Activated T-helper 17 cell treated with anti-CD3 and anti-CD28 coated beads, Interleukin-2, amount 50 U/mL, for 72 hours (primary cell): ENCODE measurements at regions not wholly inside any gene's neighbourhood (a gene's known extent, or its start where the extent isn't known, plus 50 kb on each side); places are given as distances from the start of the nearest gene placed in this dataset.

Source experiments
- ATAC-seq: fragments of 150-1000 bp; cut with Tn5 transposase; replicated peaks from 2 replicates; pipeline ENCODE4 v1.10.0; 2021; ENCODE audit warnings: mild to moderate bottlenecking, moderate library complexity
- H3K27ac Mint-ChIP-seq: one replicate; pipeline ENCODE4 v1.8.0; 2022; ENCODE audit warnings: mixed read lengths
- H3K27me3 Mint-ChIP-seq: one replicate; pipeline ENCODE4 v1.8.0; 2022; ENCODE audit warnings: mixed read lengths
- H3K36me3 Mint-ChIP-seq: one replicate; pipeline ENCODE4 v1.8.0; 2022; ENCODE audit warnings: low read depth, mild to moderate bottlenecking, mixed read lengths
- H3K4me1 Mint-ChIP-seq: one replicate; pipeline ENCODE4 v1.8.0; 2022; ENCODE audit warnings: mixed read lengths
- H3K4me3 Mint-ChIP-seq: one replicate; pipeline ENCODE4 v1.8.0; 2022; ENCODE audit warnings: mild to moderate bottlenecking, mixed read lengths
- H3K9me3 Mint-ChIP-seq: one replicate; pipeline ENCODE4 v1.8.0; 2022; ENCODE audit warnings: mixed read lengths

GRCh38 chr3:1692428-1692827 is 406.2 kb upstream of the CNTN4 start:
- Mint-ChIP-seq H3K4me1 (no peaks in the 10 kb centered on the region), H3K9me3 (peaks cover 9% of the 10 kb centered on the region), H3K27me3 (no peaks in the 10 kb centered on the region), H3K4me3 (no peak overlapping the region), H3K27ac (no peak overlapping the region), H3K36me3 (no peaks in the 10 kb centered on the region)
- no peak for ATAC-seq

GRCh38 chr3:1693145-1693544 is 405.5 kb upstream of the CNTN4 start:
- H3K27ac Mint-ChIP-seq, result no peak overlapping the region
- ATAC-seq, result no peak
- H3K36me3 Mint-ChIP-seq, result no peaks in the 10 kb centered on the region
- H3K4me3 Mint-ChIP-seq, result no peak overlapping the region
- H3K4me1 Mint-ChIP-seq, result no peaks in the 10 kb centered on the region
- no peaks in the 10 kb centered on the region for H3K27me3 Mint-ChIP-seq
- peaks cover 9% of the 10 kb centered on the region for H3K9me3 Mint-ChIP-seq

GRCh38 chr3:1696669-1697275 is 401.9 kb upstream of the CNTN4 start:
- Mint-ChIP-seq H3K9me3 (peaks cover 4% of the 10 kb centered on the region), H3K36me3 (no peaks in the 10 kb centered on the region), H3K27me3 (no peaks in the 10 kb centered on the region), H3K4me3 (no peak overlapping the region), H3K27ac (no peak overlapping the region), H3K4me1 (no peaks in the 10 kb centered on the region)
- no peak for ATAC-seq

- Mint-ChIP-seq H3K4me1 (no peaks in the 10 kb centered on the region), H3K4me3 (no peak overlapping the region), H3K27ac (no peak overlapping the region), H3K36me3 (no peaks in the 10 kb centered on the region), H3K9me3 (no peaks in the 10 kb centered on the region), H3K27me3 (no peaks in the 10 kb centered on the region)
- ATAC-seq, result no peak
Observed at GRCh38 chr3:1699361-1699920, 399.2 kb upstream of the CNTN4 start.

GRCh38 chr3:1700650-1701049 is 398.0 kb upstream of the CNTN4 start:
- ATAC-seq, result no peak
- Mint-ChIP-seq H3K9me3 (no peaks in the 10 kb centered on the region), H3K36me3 (no peaks in the 10 kb centered on the region), H3K4me1 (no peaks in the 10 kb centered on the region), H3K4me3 (no peak overlapping the region), H3K27me3 (no peaks in the 10 kb centered on the region), H3K27ac (no peak overlapping the region)

GRCh38 chr3:1703169-1703568 is 395.5 kb upstream of the CNTN4 start:
- Mint-ChIP-seq H3K4me1 (no peaks in the 10 kb centered on the region), H3K9me3 (peaks cover 4% of the 10 kb centered on the region), H3K27ac (no peak overlapping the region), H3K36me3 (no peaks in the 10 kb centered on the region), H3K27me3 (no peaks in the 10 kb centered on the region), H3K4me3 (no peak overlapping the region)
- ATAC-seq, result no peak

GRCh38 chr3:1710663-1711062 is 388.0 kb upstream of the CNTN4 start:
- no peak overlapping the region for H3K4me3 Mint-ChIP-seq
- no peaks in the 10 kb centered on the region for H3K27me3 Mint-ChIP-seq
- no peak for ATAC-seq
- H3K36me3 Mint-ChIP-seq, result no peaks in the 10 kb centered on the region
- H3K27ac Mint-ChIP-seq, result no peak overlapping the region
- no peaks in the 10 kb centered on the region for H3K4me1 Mint-ChIP-seq
- peaks cover 7% of the 10 kb centered on the region for H3K9me3 Mint-ChIP-seq

GRCh38 chr3:1717524-1717923 is 381.1 kb upstream of the CNTN4 start:
- Mint-ChIP-seq H3K4me1 (no peaks in the 10 kb centered on the region), H3K4me3 (no peak overlapping the region), H3K27ac (no peak overlapping the region), H3K27me3 (no peaks in the 10 kb centered on the region), H3K9me3 (peaks cover 9% of the 10 kb centered on the region), H3K36me3 (no peaks in the 10 kb centered on the region)
- ATAC-seq, result no peak

GRCh38 chr3:1723726-1724125 is 374.9 kb upstream of the CNTN4 start:
- Mint-ChIP-seq H3K27me3 (no peaks in the 10 kb centered on the region), H3K36me3 (no peaks in the 10 kb centered on the region), H3K4me3 (no peak overlapping the region), H3K4me1 (no peaks in the 10 kb centered on the region), H3K27ac (no peak overlapping the region), H3K9me3 (peaks cover 10% of the 10 kb centered on the region)
- ATAC-seq, result no peak

- Mint-ChIP-seq H3K4me1 (no peaks in the 10 kb centered on the region), H3K27me3 (no peaks in the 10 kb centered on the region), H3K4me3 (no peak overlapping the region), H3K9me3 (peaks cover 11% of the 10 kb centered on the region), H3K27ac (no peak overlapping the region), H3K36me3 (no peaks in the 10 kb centered on the region)
- ATAC-seq, result no peak
Observed at GRCh38 chr3:1726741-1727140, 371.9 kb upstream of the CNTN4 start.

- no peaks in the 10 kb centered on the region for H3K36me3 Mint-ChIP-seq
- peaks cover 15% of the 10 kb centered on the region for H3K9me3 Mint-ChIP-seq
- H3K27ac Mint-ChIP-seq, result no peak overlapping the region
- no peaks in the 10 kb centered on the region for H3K27me3 Mint-ChIP-seq
- H3K4me3 Mint-ChIP-seq, result no peak overlapping the region
- no peaks in the 10 kb centered on the region for H3K4me1 Mint-ChIP-seq
- no peak for ATAC-seq
Observed at GRCh38 chr3:1727242-1727641, 371.4 kb upstream of the CNTN4 start.

- no peak for ATAC-seq
- no peaks in the 10 kb centered on the region for H3K27me3 Mint-ChIP-seq
- H3K4me3 Mint-ChIP-seq, result no peak overlapping the region
- H3K36me3 Mint-ChIP-seq, result no peaks in the 10 kb centered on the region
- H3K9me3 Mint-ChIP-seq, result peaks cover 13% of the 10 kb centered on the region
- no peak overlapping the region for H3K27ac Mint-ChIP-seq
- H3K4me1 Mint-ChIP-seq, result no peaks in the 10 kb centered on the region
Observed at GRCh38 chr3:1728510-1728909, 370.2 kb upstream of the CNTN4 start.

GRCh38 chr3:1734494-1735122 is 364.1 kb upstream of the CNTN4 start:
- Mint-ChIP-seq H3K27me3 (no peaks in the 10 kb centered on the region), H3K4me3 (no peak overlapping the region), H3K9me3 (peaks cover 24% of the 10 kb centered on the region), H3K4me1 (no peaks in the 10 kb centered on the region), H3K27ac (no peak overlapping the region), H3K36me3 (no peaks in the 10 kb centered on the region)
- ATAC-seq, result no peak

- H3K9me3 Mint-ChIP-seq, result peaks cover 8% of the 10 kb centered on the region
- no peak for ATAC-seq
- no peaks in the 10 kb centered on the region for H3K27me3 Mint-ChIP-seq
- no peak overlapping the region for H3K27ac Mint-ChIP-seq
- H3K4me1 Mint-ChIP-seq, result no peaks in the 10 kb centered on the region
- no peak overlapping the region for H3K4me3 Mint-ChIP-seq
- H3K36me3 Mint-ChIP-seq, result no peaks in the 10 kb centered on the region
Observed at GRCh38 chr3:1752205-1752604, 346.5 kb upstream of the CNTN4 start.

GRCh38 chr3:1766384-1766783 is 332.3 kb upstream of the CNTN4 start:
- Mint-ChIP-seq H3K27me3 (no peaks in the 10 kb centered on the region), H3K9me3 (peaks cover 9% of the 10 kb centered on the region), H3K36me3 (no peaks in the 10 kb centered on the region), H3K4me1 (no peaks in the 10 kb centered on the region), H3K4me3 (no peak overlapping the region), H3K27ac (no peak overlapping the region)
- ATAC-seq, result no peak
